PC-3 (cell line): ENCODE measurements at regions not wholly inside any gene's neighbourhood (a gene's known extent, or its start where the extent isn't known, plus 50 kb on each side); places are given as distances from the start of the nearest gene placed in this dataset.

ENCODE experiments used
- CTCF ChIP-seq: fragments of 300-600 bp; sonication (generic); conservative IDR thresholded peaks from 2 replicates; pipeline ENCODE4 v1.5.1; 2017; ENCODE audit warnings: antibody characterized with exemption, low read depth, mild to moderate bottlenecking, low read length
- EZH2 ChIP-seq: fragments of 300-600 bp; sonication (generic); IDR thresholded peaks from one replicate; pipeline ENCODE4 v1.6.1; 2017; ENCODE audit warnings: antibody characterized with exemption, mild to moderate bottlenecking, low read length; ENCODE audit not compliant: unreplicated experiment
- EZH2phosphoT487 ChIP-seq: fragments of 300-600 bp; sonication (generic); IDR thresholded peaks from 2 replicates; pipeline ENCODE4 v1.6.1; 2018; ENCODE audit warnings: mild to moderate bottlenecking, antibody characterized with exemption, low read length, borderline replicate concordance

- TF ChIP-seq CTCF (no peak), EZH2phosphoT487 (no peak), EZH2 (no peak)
Measured at GRCh38 chr16:85249418-85250146, 137.3 kb upstream of the CIBAR2 start.
